HFFc6 (cell line): ENCODE measurements at regions not wholly inside any gene's neighbourhood (a gene's known extent, or its start where the extent isn't known, plus 50 kb on each side); places are given as distances from the start of the nearest gene placed in this dataset.

Experiments
- DNase-seq: peaks from one replicate; pipeline ENCODE4 v3.0.0-alpha.2; 2018
- H3K27ac Mint-ChIP-seq: 2 replicates; pipeline ENCODE4 v1.8.0; 2020; ENCODE audit warnings: mild to moderate bottlenecking, mixed read lengths
- H3K27me3 Mint-ChIP-seq: 2 replicates; pipeline ENCODE4 v1.8.0; 2021; ENCODE audit warnings: mild to moderate bottlenecking, moderate library complexity, mixed read lengths; ENCODE audit not compliant: insufficient read depth
- H3K36me3 Mint-ChIP-seq: 2 replicates; pipeline ENCODE4 v1.8.0; 2021; ENCODE audit warnings: low read depth, mixed read lengths
- H3K4me1 Mint-ChIP-seq: 2 replicates; pipeline ENCODE4 v1.8.0; 2020; ENCODE audit warnings: low read depth, mixed read lengths
- H3K4me3 Mint-ChIP-seq: 2 replicates; pipeline ENCODE4 v1.8.0; 2020; ENCODE audit warnings: mild to moderate bottlenecking, moderate library complexity, mixed read lengths
- H3K9me3 Mint-ChIP-seq: 2 replicates; pipeline ENCODE4 v1.8.0; 2020; ENCODE audit warnings: mild to moderate bottlenecking, mixed read lengths
- CTCF ChIP-seq: fragments of 200-600 bp; sonication (generic); IDR thresholded peaks from 2 replicates; pipeline ENCODE4 v1.5.0; 2021; ENCODE audit warnings: antibody characterized with exemption, mild to moderate bottlenecking

DNA sequence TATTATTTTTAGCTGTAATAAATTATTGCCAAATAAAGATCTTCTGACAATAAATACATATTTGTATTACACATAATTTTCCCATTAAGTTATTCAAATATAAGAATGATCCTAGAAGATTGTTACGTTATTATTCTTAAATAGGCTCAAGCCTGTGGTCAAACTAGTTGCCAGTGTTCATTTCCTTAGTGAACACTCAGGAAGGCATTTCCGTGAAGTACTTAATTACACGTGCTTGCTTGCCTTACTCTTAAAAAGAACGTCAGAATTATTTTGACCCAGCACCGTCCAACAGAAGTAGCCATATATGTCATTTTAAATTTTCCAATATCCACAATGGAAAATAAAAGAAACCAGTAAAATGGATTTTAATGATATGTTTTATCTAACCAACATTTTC is 249.8 kb downstream of the TXNL1 start:
- Mint-ChIP-seq H3K27ac (no peak overlapping the region), H3K4me1 (no peaks in the 10 kb centered on the region; the same call in 1 of the 2 replicates), H3K36me3 (no peaks in the 10 kb centered on the region), H3K27me3 (no peaks in the 10 kb centered on the region), H3K9me3 (no peaks in the 10 kb centered on the region), H3K4me3 (no peak overlapping the region)
- no peak for TF ChIP-seq CTCF
- no peak for DNase-seq

GRCh38 chr18:56386856-56387255 is 251.5 kb downstream of the TXNL1 start:
- no peak for TF ChIP-seq CTCF
- no peak overlapping the region for H3K4me3 Mint-ChIP-seq
- H3K27ac Mint-ChIP-seq = no peak overlapping the region
- no peak for DNase-seq
- H3K9me3 Mint-ChIP-seq = no peaks in the 10 kb centered on the region
- H3K36me3 Mint-ChIP-seq = no peaks in the 10 kb centered on the region
- no peaks in the 10 kb centered on the region for H3K27me3 Mint-ChIP-seq
- H3K4me1 Mint-ChIP-seq = no peaks in the 10 kb centered on the region; the same call in 1 of the 2 replicates

- Mint-ChIP-seq H3K36me3 (no peaks in the 10 kb centered on the region), H3K9me3 (no peaks in the 10 kb centered on the region), H3K4me3 (no peak overlapping the region), H3K27me3 (no peaks in the 10 kb centered on the region), H3K27ac (no peak overlapping the region), H3K4me1 (peaks cover 11% of the 10 kb centered on the region)
- DNase-seq = no peak
- TF ChIP-seq CTCF = no peak
Observed at GRCh38 chr18:56383349-56383748, 255.0 kb downstream of the TXNL1 start.

DNA sequence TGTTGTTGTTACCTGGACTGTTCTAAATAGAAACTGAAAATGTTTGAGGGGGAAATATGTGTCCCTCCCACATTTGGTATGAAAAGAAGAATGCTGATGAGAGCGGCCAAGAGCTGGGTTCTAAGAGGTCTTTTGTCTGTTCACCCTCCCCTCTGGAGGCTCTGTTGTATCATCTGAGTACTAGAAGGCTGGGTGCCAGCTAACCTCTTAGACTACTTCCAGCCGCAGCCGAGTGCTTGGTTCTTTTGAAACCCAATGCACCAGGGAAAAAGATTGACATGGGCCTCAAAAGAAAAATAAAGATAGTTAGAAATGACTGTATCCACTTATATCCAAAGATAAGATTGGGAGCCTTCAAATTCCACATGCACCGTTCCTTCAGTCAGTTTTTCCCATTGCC is 255.9 kb downstream of the TXNL1 start:
- Mint-ChIP-seq H3K36me3 (no peaks in the 10 kb centered on the region), H3K4me1 (peaks cover 11% of the 10 kb centered on the region), H3K27ac (no peak overlapping the region), H3K27me3 (no peaks in the 10 kb centered on the region), H3K4me3 (no peak overlapping the region), H3K9me3 (no peaks in the 10 kb centered on the region)
- no peak for TF ChIP-seq CTCF
- DNase-seq = no peak

DNA sequence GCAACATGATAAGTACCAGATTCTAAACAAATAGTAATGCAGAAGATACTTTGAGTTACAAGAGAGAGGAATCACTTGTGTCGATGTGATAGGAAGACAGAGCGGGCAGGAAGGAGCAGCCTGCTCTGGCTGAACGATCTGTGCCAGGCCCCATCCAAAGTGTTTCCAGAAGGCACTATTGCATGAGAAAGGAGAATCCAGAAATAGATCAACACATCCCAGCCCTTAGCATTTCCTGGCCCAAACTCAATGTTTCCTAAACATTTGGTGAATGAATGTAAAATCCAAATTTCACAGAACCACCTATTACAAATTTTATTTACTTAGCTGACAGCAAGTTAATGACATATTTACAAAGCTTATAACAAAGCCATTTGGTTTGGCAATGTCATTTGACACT is 257.2 kb downstream of the TXNL1 start:
- Mint-ChIP-seq H3K4me3 (no peak overlapping the region), H3K27me3 (no peaks in the 10 kb centered on the region), H3K9me3 (no peaks in the 10 kb centered on the region), H3K27ac (no peak overlapping the region), H3K4me1 (peaks cover 11% of the 10 kb centered on the region; the same call in 1 of the 2 replicates), H3K36me3 (no peaks in the 10 kb centered on the region)
- DNase-seq = no peak
- no peak for TF ChIP-seq CTCF

DNA sequence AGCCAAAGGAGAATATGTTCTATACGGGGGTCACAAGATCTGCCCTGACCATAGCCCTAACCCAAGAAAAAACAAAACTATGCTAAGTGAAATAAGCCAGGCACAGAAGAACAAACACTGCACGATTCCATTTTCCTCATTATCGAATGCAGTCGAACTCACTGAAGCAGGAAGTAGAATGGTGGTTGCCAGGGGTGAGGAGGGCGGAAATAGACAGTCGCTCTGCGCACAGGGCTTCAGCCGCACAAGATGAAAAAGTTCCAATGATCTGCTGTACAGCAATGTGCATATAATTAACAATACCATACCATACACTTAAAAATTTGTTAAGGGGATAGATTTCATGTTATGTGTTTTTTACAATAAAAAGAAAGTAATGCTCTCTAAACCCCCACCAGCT is 257.7 kb downstream of the TXNL1 start:
- no peak overlapping the region for H3K4me3 Mint-ChIP-seq
- peaks cover 2% of the 10 kb centered on the region; the same call in 1 of the 2 replicates for H3K27me3 Mint-ChIP-seq
- H3K4me1 Mint-ChIP-seq = peaks cover 11% of the 10 kb centered on the region; the same call in 1 of the 2 replicates
- no peak overlapping the region for H3K27ac Mint-ChIP-seq
- DNase-seq = no peak
- no peaks in the 10 kb centered on the region for H3K9me3 Mint-ChIP-seq
- no peaks in the 10 kb centered on the region for H3K36me3 Mint-ChIP-seq
- no peak for TF ChIP-seq CTCF
